HCT116 (cell line): ENCODE measurements at regions not wholly inside any gene's neighbourhood (a gene's known extent, or its start where the extent isn't known, plus 50 kb on each side); places are given as distances from the start of the nearest gene placed in this dataset.

Experiments
- SIN3A ChIP-seq: IDR thresholded peaks from 2 replicates; pipeline ENCODE4 v1.6.1; 2012; ENCODE audit warnings: low read depth
- TF ChIP-seq, protein P1 (sequence below), 3 experiments: fragments of 200-600 bp in 1 of 3; sonication (generic) in 1 of 3; IDR thresholded peaks in 2 of 3; conservative IDR thresholded peaks in 1 of 3; 2 replicates each; pipeline ENCODE4 v1.5.1; 2012 to 2017; ENCODE audit warnings: low read depth in 2 of 3, low read length in 2 of 3, antibody characterized with exemption in 1 of 3, borderline replicate concordance in 1 of 3, control low read depth in 1 of 3, mild to moderate bottlenecking in 1 of 3, mixed read lengths in 1 of 3, mixed run types in 1 of 3, moderate library complexity in 1 of 3; ENCODE audit not compliant: insufficient read depth in 1 of 3
- TF ChIP-seq, protein P2 (sequence below): IDR thresholded peaks from 2 replicates; pipeline ENCODE4 v1.6.1; 2011; ENCODE audit warnings: mild to moderate bottlenecking, low read length, moderate library complexity; ENCODE audit not compliant: insufficient replicate concordance; ENCODE audit errors: extremely low read depth

DNA sequence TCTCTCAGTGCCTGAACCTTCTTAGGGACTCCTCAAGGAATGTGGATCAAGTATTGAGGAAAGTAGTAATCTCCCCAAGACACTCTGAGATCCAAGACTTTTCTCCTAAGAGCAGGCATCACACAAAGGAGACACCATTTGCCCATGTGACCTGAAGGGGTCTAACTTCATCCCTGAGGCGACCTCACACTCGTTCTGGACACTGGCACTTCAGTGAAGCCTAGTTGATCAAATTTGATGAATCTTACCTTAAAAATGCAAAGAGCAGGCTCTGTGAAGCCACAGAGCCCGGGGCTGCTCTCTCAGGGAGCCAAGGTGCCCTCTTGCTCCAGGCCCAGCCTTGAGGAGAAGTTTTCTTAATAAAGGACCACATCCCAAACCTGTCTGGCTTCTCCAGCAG is 64.3 kb downstream of the SCN11A start:
- TF ChIP-seq, protein P1, sequence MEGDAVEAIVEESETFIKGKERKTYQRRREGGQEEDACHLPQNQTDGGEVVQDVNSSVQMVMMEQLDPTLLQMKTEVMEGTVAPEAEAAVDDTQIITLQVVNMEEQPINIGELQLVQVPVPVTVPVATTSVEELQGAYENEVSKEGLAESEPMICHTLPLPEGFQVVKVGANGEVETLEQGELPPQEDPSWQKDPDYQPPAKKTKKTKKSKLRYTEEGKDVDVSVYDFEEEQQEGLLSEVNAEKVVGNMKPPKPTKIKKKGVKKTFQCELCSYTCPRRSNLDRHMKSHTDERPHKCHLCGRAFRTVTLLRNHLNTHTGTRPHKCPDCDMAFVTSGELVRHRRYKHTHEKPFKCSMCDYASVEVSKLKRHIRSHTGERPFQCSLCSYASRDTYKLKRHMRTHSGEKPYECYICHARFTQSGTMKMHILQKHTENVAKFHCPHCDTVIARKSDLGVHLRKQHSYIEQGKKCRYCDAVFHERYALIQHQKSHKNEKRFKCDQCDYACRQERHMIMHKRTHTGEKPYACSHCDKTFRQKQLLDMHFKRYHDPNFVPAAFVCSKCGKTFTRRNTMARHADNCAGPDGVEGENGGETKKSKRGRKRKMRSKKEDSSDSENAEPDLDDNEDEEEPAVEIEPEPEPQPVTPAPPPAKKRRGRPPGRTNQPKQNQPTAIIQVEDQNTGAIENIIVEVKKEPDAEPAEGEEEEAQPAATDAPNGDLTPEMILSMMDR (IDR thresholded peaks at IDR 0.05 in 2 of 3, conservative IDR thresholded peaks at IDR 0.05 in 1 of 3; ENCODE audit: borderline replicate concordance in 1 of 3, insufficient read depth in 1 of 3, low read depth in 2 of 3, low read length in 2 of 3) = no peak
- TF ChIP-seq, protein P2, sequence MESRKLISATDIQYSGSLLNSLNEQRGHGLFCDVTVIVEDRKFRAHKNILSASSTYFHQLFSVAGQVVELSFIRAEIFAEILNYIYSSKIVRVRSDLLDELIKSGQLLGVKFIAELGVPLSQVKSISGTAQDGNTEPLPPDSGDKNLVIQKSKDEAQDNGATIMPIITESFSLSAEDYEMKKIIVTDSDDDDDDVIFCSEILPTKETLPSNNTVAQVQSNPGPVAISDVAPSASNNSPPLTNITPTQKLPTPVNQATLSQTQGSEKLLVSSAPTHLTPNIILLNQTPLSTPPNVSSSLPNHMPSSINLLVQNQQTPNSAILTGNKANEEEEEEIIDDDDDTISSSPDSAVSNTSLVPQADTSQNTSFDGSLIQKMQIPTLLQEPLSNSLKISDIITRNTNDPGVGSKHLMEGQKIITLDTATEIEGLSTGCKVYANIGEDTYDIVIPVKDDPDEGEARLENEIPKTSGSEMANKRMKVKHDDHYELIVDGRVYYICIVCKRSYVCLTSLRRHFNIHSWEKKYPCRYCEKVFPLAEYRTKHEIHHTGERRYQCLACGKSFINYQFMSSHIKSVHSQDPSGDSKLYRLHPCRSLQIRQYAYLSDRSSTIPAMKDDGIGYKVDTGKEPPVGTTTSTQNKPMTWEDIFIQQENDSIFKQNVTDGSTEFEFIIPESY = no peak
- no peak for TF ChIP-seq SIN3A
